ENCODE measurements at regions not wholly inside any gene's neighbourhood (a gene's known extent, or its start where the extent isn't known, plus 50 kb on each side); places are given as distances from the start of the nearest gene placed in this dataset.
A peak's percentile ranks its signal among the peaks of the same experiment; 100 is the strongest.

- no peak overlapping the region for H3K4me3 ChIP-seq (ENCODE audit: low read length)
- TF ChIP-seq CTCF (conservative IDR thresholded peaks at IDR 0.05; ENCODE audit: low read depth, low read length): no peak
- no peak for DNase-seq (ENCODE audit: low read depth)
These were observed 148.7 kb downstream of the FCRL5 start for GRCh38 chr1:157403608-157404007.

- no peak for DNase-seq (ENCODE audit: low read depth)
- no peak overlapping the region for H3K4me3 ChIP-seq (ENCODE audit: low read length)
These were observed 149.1 kb downstream of the FCRL5 start for GRCh38 chr1:157403203-157403602.

GRCh38 chr1:157400766-157401165, 151.5 kb downstream of the FCRL5 start:
- DNase-seq (ENCODE audit: low read depth): no peak
- no peak overlapping the region for H3K4me3 ChIP-seq (ENCODE audit: low read length)
- TF ChIP-seq CTCF (conservative IDR thresholded peaks at IDR 0.05; ENCODE audit: low read depth, low read length): no peak

More at GRCh38 chr1:157403203-157403602, 149.1 kb downstream of the FCRL5 start:
- TF ChIP-seq CTCF (conservative IDR thresholded peaks at IDR 0.05; ENCODE audit: low read depth, low read length): no peak

GRCh38 chr1:157399984-157400382, 152.3 kb downstream of the FCRL5 start:
- H3K4me3 ChIP-seq (ENCODE audit: low read length): no peak overlapping the region
- TF ChIP-seq CTCF (conservative IDR thresholded peaks at IDR 0.05; ENCODE audit: low read depth, low read length): no peak
- DNase-seq (ENCODE audit: low read depth): no peak

GRCh38 chr1:157399343-157399983, 152.9 kb downstream of the FCRL5 start:
- no peak for DNase-seq (ENCODE audit: low read depth)
- no peak overlapping the region for H3K4me3 ChIP-seq (ENCODE audit: low read length)
- no peak for TF ChIP-seq CTCF (conservative IDR thresholded peaks at IDR 0.05; ENCODE audit: low read depth, low read length)

- TF ChIP-seq CTCF (conservative IDR thresholded peaks at IDR 0.05; ENCODE audit: low read depth, low read length): no peak
- no peak overlapping the region for H3K4me3 ChIP-seq (ENCODE audit: low read length)
- peak; percentile 32 for DNase-seq (ENCODE audit: low read depth)
These were observed 161.7 kb downstream of the FCRL5 start for GRCh38 chr1:157390651-157391050.

GRCh38 chr1:157388057-157388456, 164.3 kb downstream of the FCRL5 start:
- H3K4me3 ChIP-seq (ENCODE audit: low read length): no peak overlapping the region
- no peak for DNase-seq (ENCODE audit: low read depth)
- TF ChIP-seq CTCF (conservative IDR thresholded peaks at IDR 0.05; ENCODE audit: low read depth, low read length): no peak

Measured in retinal pigment epithelial cell (primary cell).